Smooth muscle cell (in vitro differentiated cells): ENCODE measurements at regions not wholly inside any gene's neighbourhood (a gene's known extent, or its start where the extent isn't known, plus 50 kb on each side); places are given as distances from the start of the nearest gene placed in this dataset.

Source experiments
- DNase-seq: peaks from one replicate; lab custom pipeline; 2025; ENCODE audit not compliant: unreplicated experiment; lab: John Stamatoyannopoulos, UW
- H2AFZ ChIP-seq: fragments of 200-600 bp; sonication (generic); 2 replicates; pipeline ENCODE4 v1.6.0; 2016; ENCODE audit warnings: antibody characterized with exemption, low read depth, mild to moderate bottlenecking
- H3F3A ChIP-seq: fragments of 200-600 bp; sonication (generic); 2 replicates; pipeline ENCODE4 v1.6.0; 2017; ENCODE audit warnings: antibody characterized with exemption, low read depth
- H3K27ac ChIP-seq: fragments of 200-600 bp; sonication (generic); 2 replicates; pipeline ENCODE4 v1.5.1; 2016; ENCODE audit warnings: low read depth, mild to moderate bottlenecking
- H3K27me3 ChIP-seq: fragments of 200-600 bp; sonication (generic); 2 replicates; pipeline ENCODE4 v1.6.1; 2016; ENCODE audit warnings: low read depth, mild to moderate bottlenecking
- H3K36me3 ChIP-seq: fragments of 200-600 bp; sonication (generic); 2 replicates; pipeline ENCODE4 v1.5.1; 2016; ENCODE audit warnings: low read depth
- H3K4me1 ChIP-seq: fragments of 200-600 bp; sonication (generic); 2 replicates; pipeline ENCODE4 v1.5.1; 2016; ENCODE audit warnings: low read depth
- H3K4me2 ChIP-seq: fragments of 200-600 bp; sonication (generic); 2 replicates; pipeline ENCODE4 v1.6.0; 2016; ENCODE audit warnings: mild to moderate bottlenecking
- H3K4me3 ChIP-seq: fragments of 200-600 bp; sonication (generic); 2 replicates; pipeline ENCODE4 v1.5.1; 2016; ENCODE audit warnings: mild to moderate bottlenecking
- H3K79me2 ChIP-seq: fragments of 200-600 bp; sonication (generic); 2 replicates; pipeline ENCODE4 v1.6.0; 2016; ENCODE audit warnings: low read depth, mild to moderate bottlenecking
- H3K9ac ChIP-seq: fragments of 200-600 bp; sonication (generic); 2 replicates; pipeline ENCODE4 v1.6.0; 2016; ENCODE audit warnings: low read depth
- H3K9me3 ChIP-seq: fragments of 200-600 bp; sonication (generic); replicated peaks from 2 replicates; pipeline ENCODE4 v1.5.1; 2016; ENCODE audit warnings: low read depth
- H4K20me1 ChIP-seq: fragments of 200-600 bp; sonication (generic); 2 replicates; pipeline ENCODE4 v1.6.0; 2016; ENCODE audit warnings: low read depth
- CTCF ChIP-seq: fragments of 200-600 bp; sonication (generic); IDR thresholded peaks from 2 replicates; pipeline ENCODE4 v1.5.1; 2017; ENCODE audit warnings: borderline replicate concordance, mild to moderate bottlenecking, antibody characterized with exemption; ENCODE audit not compliant: insufficient read depth, poor library complexity, severe bottlenecking
- WGBS: methylation state at CpG from one replicate; pipeline ENCODE4 v1.1.7; 2016; ENCODE audit warnings: low lambda C conversion rate; 5-methylcytosine and 5-hydroxymethylcytosine counted together

- no peaks in the 10 kb centered on the region for H3F3A ChIP-seq
Measured at GRCh38 chr9:99624499-99625233, 197.0 kb upstream of the NR4A3 start.

DNA sequence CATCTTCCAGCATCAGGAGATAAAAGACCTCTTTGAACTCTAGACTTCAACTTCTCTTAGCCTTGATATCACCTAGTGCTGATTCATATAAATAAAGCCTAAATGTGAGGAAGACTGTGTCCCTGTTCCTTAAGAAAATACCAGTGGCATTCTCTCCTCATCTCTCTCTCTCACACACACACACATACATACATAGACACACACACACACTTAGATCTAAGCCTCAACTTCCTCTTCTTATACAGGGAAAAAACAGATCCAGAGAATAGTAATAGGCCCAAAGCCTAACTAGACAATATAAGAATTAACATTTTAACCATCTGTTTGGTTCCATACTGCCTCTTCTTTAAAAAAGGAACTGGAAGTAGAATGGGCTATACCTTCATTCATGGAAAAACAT is 195.3 kb upstream of the NR4A3 start:
- H4K20me1 ChIP-seq = no peaks in the 10 kb centered on the region
- H2AFZ ChIP-seq = no peak overlapping the region
- no peak overlapping the region for H3K27ac ChIP-seq
- DNase-seq = no peak
- H3K4me3 ChIP-seq = no peak overlapping the region
- H3K79me2 ChIP-seq = no peaks in the 10 kb centered on the region
- no peak overlapping the region for H3K9ac ChIP-seq
- TF ChIP-seq CTCF = no peak
- no peaks in the 10 kb centered on the region for H3K9me3 ChIP-seq
- no peak overlapping the region for H3K4me2 ChIP-seq
- no peaks in the 10 kb centered on the region for H3F3A ChIP-seq
- H3K4me1 ChIP-seq = no peaks in the 10 kb centered on the region
- no peaks in the 10 kb centered on the region for H3K27me3 ChIP-seq
- no peaks in the 10 kb centered on the region for H3K36me3 ChIP-seq

More at GRCh38 chr9:99624499-99625233, 197.0 kb upstream of the NR4A3 start:
- H3K27ac ChIP-seq = no peak overlapping the region
- no peaks in the 10 kb centered on the region for H4K20me1 ChIP-seq
- no peak overlapping the region for H3K9ac ChIP-seq
- H3K9me3 ChIP-seq = no peaks in the 10 kb centered on the region
- no peaks in the 10 kb centered on the region for H3K36me3 ChIP-seq
- H3K79me2 ChIP-seq = no peaks in the 10 kb centered on the region
- no peak overlapping the region for H3K4me3 ChIP-seq
- 95% methylated on average over 5 of the region's 5 CpGs for WGBS
- no peaks in the 10 kb centered on the region for H3K4me1 ChIP-seq
- no peak overlapping the region for H2AFZ ChIP-seq
- no peak overlapping the region for H3K4me2 ChIP-seq
- no peak for TF ChIP-seq CTCF
- DNase-seq = no peak
- no peaks in the 10 kb centered on the region for H3K27me3 ChIP-seq

DNA sequence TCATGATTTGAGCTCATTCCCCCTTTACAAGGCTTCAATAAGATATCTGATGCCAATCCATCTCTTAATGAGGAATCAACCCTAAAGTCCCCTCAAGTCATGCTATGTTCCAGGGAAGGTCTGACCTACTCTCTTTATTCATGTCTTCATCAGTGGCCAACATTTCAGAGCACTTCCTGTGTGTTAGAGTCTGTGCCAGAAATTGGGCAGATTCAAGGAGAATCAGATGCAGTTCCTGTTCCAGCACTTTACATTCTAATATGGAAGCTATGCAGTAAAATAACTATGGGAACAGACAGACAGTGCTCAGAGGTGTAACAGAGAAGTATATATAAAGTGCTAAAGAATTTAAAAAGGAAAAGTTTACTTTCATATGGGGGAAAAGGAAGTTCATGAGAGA is 193.4 kb upstream of the NR4A3 start:
- Histone ChIP-seq H4K20me1 (no peaks in the 10 kb centered on the region), H3K9me3 (no peaks in the 10 kb centered on the region), H3K36me3 (no peaks in the 10 kb centered on the region)

More for the DNA sequence above, 193.4 kb upstream of the NR4A3 start:
- no peak for TF ChIP-seq CTCF
- no peak for DNase-seq
- Histone ChIP-seq H3K27me3 (no peaks in the 10 kb centered on the region), H3K27ac (no peak overlapping the region), H3K4me3 (no peak overlapping the region), H3K4me1 (no peaks in the 10 kb centered on the region), H3F3A (no peaks in the 10 kb centered on the region), H3K79me2 (no peaks in the 10 kb centered on the region), H2AFZ (no peak overlapping the region), H3K9ac (no peak overlapping the region), H3K4me2 (no peak overlapping the region)
